Endodermal cell (in vitro differentiated cells): ENCODE measurements at regions not wholly inside any gene's neighbourhood (a gene's known extent, or its start where the extent isn't known, plus 50 kb on each side); places are given as distances from the start of the nearest gene placed in this dataset.
A peak's percentile ranks its signal among the peaks of the same experiment; 100 is the strongest.

Source experiments
- DNase-seq: peaks from one replicate; pipeline ENCODE4 v3.0.0-alpha.2; 2017
- H3K27ac ChIP-seq: 2 replicates; pipeline ENCODE4 v1.5.1; 2013; ENCODE audit warnings: mild to moderate bottlenecking, low read depth, low read length, moderate library complexity
- H3K27me3 ChIP-seq: 2 replicates; pipeline ENCODE4 v1.6.1; 2013; ENCODE audit warnings: mild to moderate bottlenecking, low read length, moderate library complexity; ENCODE audit not compliant: insufficient read depth, control insufficient read depth, poor library complexity, severe bottlenecking
- H3K36me3 ChIP-seq: 2 replicates; pipeline ENCODE4 v1.7.0; 2013; ENCODE audit warnings: mild to moderate bottlenecking, low read length, moderate library complexity; ENCODE audit not compliant: control insufficient read depth, insufficient read depth
- H3K4me1 ChIP-seq: one replicate; pipeline ENCODE4 v1.7.0; 2013; ENCODE audit warnings: low read length; ENCODE audit not compliant: control insufficient read depth, insufficient read depth
- H3K4me3 ChIP-seq: 2 replicates; pipeline ENCODE4 v1.5.1; 2013; ENCODE audit warnings: mild to moderate bottlenecking, low read length, moderate library complexity
- H3K9ac ChIP-seq: 2 replicates; pipeline ENCODE4 v1.6.1; 2013; ENCODE audit warnings: mild to moderate bottlenecking, low read length, moderate library complexity; ENCODE audit not compliant: poor library complexity, severe bottlenecking; ENCODE audit errors: extremely low read depth
- H3K9me3 ChIP-seq: 2 replicates; pipeline ENCODE4 v1.6.1; 2013; ENCODE audit warnings: mild to moderate bottlenecking, low read length, moderate library complexity; ENCODE audit not compliant: control insufficient read depth
- H3K27ac Mint-ChIP-seq: 2 replicates; pipeline ENCODE4 v1.8.0; 2020; ENCODE audit warnings: mixed read lengths
- H3K27me3 Mint-ChIP-seq: 2 replicates; pipeline ENCODE4 v1.8.0; 2021; ENCODE audit warnings: mild to moderate bottlenecking, mixed read lengths; ENCODE audit not compliant: insufficient read depth
- H3K36me3 Mint-ChIP-seq: 2 replicates; pipeline ENCODE4 v1.8.0; 2020; ENCODE audit warnings: low read depth, mixed read lengths
- H3K4me1 Mint-ChIP-seq: 2 replicates; pipeline ENCODE4 v1.8.0; 2020; ENCODE audit warnings: mixed read lengths
- H3K4me3 Mint-ChIP-seq: 2 replicates; pipeline ENCODE4 v1.8.0; 2020; ENCODE audit warnings: mild to moderate bottlenecking, moderate library complexity, mixed read lengths
- H3K9me3 Mint-ChIP-seq: 2 replicates; pipeline ENCODE4 v1.8.0; 2020; ENCODE audit warnings: mild to moderate bottlenecking, mixed read lengths
- CTCF ChIP-seq: fragments of 200-600 bp; sonication (generic); conservative IDR thresholded peaks from 2 replicates; pipeline ENCODE4 v1.5.0; 2021; ENCODE audit warnings: antibody characterized with exemption, mild to moderate bottlenecking
- WGBS, 2 experiments: methylation state at CpG; one replicate each; pipeline versions ENCODE4 v1.1.5 to v1.1.7; 2013; ENCODE audit warnings: missing lambda C conversion rate in 2 of 2, mixed read lengths in 1 of 2; ENCODE audit not compliant: insufficient coverage in 1 of 2, insufficient read length in 1 of 2; 5-methylcytosine and 5-hydroxymethylcytosine counted together

DNA sequence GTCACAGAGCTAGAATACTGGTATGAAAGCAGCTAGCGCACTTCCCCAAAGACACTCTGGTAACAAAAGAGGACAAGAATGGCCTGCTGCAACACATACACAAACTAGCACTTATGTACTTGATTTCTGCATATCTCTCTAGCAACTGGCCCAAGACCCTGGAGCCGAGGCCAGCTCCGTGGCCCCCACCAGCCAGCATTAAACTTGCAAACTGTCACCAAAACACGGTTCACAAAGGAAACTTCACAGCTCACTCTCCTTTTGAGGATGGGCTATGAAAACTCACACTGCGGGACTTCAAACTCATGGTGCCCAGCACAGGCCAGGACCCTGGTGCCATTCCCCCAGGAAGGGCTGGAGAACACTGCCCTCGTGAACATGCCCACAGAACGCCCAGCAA, 115.9 kb upstream of the RPS6KA2 start:
- no peak overlapping the region for H3K4me3 ChIP-seq
- Mint-ChIP-seq H3K4me3 (no peak overlapping the region), H3K27ac (no peak overlapping the region), H3K9me3 (no peaks in the 10 kb centered on the region), H3K27me3 (no peaks in the 10 kb centered on the region), H3K4me1 (no peaks in the 10 kb centered on the region), H3K36me3 (no peaks in the 10 kb centered on the region)
- DNase-seq: no peak
- WGBS, 2 experiments: 89 to 91% methylated on average over 5 to 7 of the region's 7 CpGs
- no peaks in the 10 kb centered on the region for H3K4me1 ChIP-seq
- H3K27ac ChIP-seq: no peak overlapping the region
- no peak overlapping the region for H3K9ac ChIP-seq
- H3K9me3 ChIP-seq: no peaks in the 10 kb centered on the region
- no peak for TF ChIP-seq CTCF
- H3K36me3 ChIP-seq: no peaks in the 10 kb centered on the region
- no peaks in the 10 kb centered on the region for H3K27me3 ChIP-seq

DNA sequence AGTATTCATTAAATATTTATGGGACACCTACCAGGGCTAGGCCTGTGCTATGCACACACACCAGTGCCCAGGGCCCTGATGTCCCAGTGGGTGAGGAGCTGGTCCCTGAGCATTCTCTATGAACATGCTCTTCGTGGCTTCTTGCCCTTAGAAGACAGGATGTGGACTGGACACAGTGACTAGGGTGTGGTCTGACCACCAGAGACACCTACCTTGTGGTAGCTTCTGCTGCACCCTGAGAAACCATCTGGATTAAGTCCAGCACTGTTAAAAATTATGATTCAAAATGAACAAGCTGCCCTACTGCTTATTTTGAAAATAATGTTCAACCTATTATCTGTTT, 112.9 kb upstream of the RPS6KA2 start:
- peaks cover 8% of the 10 kb centered on the region for H3K4me1 Mint-ChIP-seq
- Histone ChIP-seq H3K36me3 (no peaks in the 10 kb centered on the region), H3K4me1 (no peaks in the 10 kb centered on the region), H3K9ac (no peak overlapping the region), H3K27me3 (no peaks in the 10 kb centered on the region), H3K9me3 (no peaks in the 10 kb centered on the region), H3K4me3 (no peak overlapping the region), H3K27ac (no peak overlapping the region)
- DNase-seq: peak; percentile 31
- H3K36me3 Mint-ChIP-seq: no peaks in the 10 kb centered on the region
- WGBS, 2 experiments: 92 to 100% methylated on average over 1 of the region's 1 CpG
- H3K27ac Mint-ChIP-seq: no peak overlapping the region
- no peak overlapping the region for H3K4me3 Mint-ChIP-seq
- no peaks in the 10 kb centered on the region for H3K27me3 Mint-ChIP-seq
- peaks cover 8% of the 10 kb centered on the region for H3K9me3 Mint-ChIP-seq
- TF ChIP-seq CTCF: no peak

DNA sequence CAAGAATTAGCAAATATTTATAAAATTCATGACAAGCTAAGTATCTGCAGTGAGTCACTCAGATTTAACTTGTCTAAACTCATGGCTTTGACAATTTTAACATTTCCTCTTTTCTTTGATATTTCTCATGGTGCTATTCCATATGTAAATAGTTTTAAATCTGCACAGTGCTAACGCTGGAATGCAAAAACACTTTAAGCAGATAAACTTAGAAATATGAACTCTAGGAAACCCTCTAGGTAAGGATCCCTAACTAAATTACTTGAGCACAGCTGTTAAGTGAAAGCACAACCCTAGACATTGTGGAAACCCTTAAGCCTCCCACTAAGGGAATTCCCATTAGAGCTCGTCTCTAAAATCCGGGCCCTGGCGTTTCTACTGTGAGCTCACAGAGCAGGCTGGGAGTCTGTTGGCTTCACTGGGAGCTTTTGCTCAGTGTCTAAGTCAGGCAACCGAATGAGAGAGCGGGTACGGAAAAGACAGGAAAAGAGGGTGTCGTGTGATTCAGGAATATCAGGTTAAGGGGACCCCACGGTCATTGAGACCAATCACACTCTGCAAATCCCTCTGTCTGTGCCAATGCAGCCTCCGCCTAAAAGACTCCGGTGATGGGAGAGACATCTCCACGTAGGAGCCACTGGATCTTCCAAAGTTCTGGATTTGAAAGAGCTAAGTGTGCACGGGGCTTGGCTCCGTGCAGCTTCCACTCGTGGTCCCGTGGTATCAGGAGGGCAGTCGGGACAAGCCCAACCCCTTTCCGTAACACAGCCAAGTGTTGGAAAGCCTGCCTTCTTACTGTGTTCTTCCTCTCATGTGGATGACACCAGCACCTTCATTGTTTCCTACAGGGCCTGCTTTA, 112.3 kb upstream of the RPS6KA2 start:
- TF ChIP-seq CTCF: no peak
- H3K36me3 ChIP-seq: no peaks in the 10 kb centered on the region
- no peak overlapping the region for H3K9ac ChIP-seq
- Mint-ChIP-seq H3K27me3 (no peaks in the 10 kb centered on the region), H3K27ac (no peak overlapping the region), H3K4me3 (no peak overlapping the region), H3K4me1 (peaks cover 8% of the 10 kb centered on the region), H3K9me3 (peaks cover 10% of the 10 kb centered on the region), H3K36me3 (no peaks in the 10 kb centered on the region)
- H3K9me3 ChIP-seq: no peaks in the 10 kb centered on the region
- no peaks in the 10 kb centered on the region for H3K4me1 ChIP-seq
- no peak overlapping the region for H3K27ac ChIP-seq
- no peaks in the 10 kb centered on the region for H3K27me3 ChIP-seq
- WGBS, 2 experiments: 94 to 98% methylated on average over 18 of the region's 18 CpGs
- DNase-seq: peak; percentile 33
- no peak overlapping the region for H3K4me3 ChIP-seq
